PC-3 (cell line): ENCODE measurements at regions not wholly inside any gene's neighbourhood (a gene's known extent, or its start where the extent isn't known, plus 50 kb on each side); places are given as distances from the start of the nearest gene placed in this dataset.

ENCODE experiments used
- ATAC-seq: fragments of 200-7000 bp; cut with Tn5 transposase; 2 replicates; pipeline ENCODE4 v1.9.1; 2020; ENCODE audit warnings: mild to moderate bottlenecking, moderate library complexity
- BruUV-seq: library from RNA; stranded (reverse); fragments of 400-500 nt; replicated peaks from 2 replicates; lab custom pipeline; 2021; lab: Mats Ljungman, UMichigan
- CTCF ChIA-PET: fragments of 300-600 bp; sonication (Branson Sonifier 250); formaldehyde crosslinking; loops from one replicate; lab custom pipeline; 2022; ENCODE audit warnings: antibody characterized with exemption; lab: Charles Lee
- POLR2A ChIA-PET: fragments of 300-600 bp; sonication (Branson Sonifier 250); formaldehyde crosslinking; loops from one replicate; lab custom pipeline; 2022; ENCODE audit warnings: antibody characterized with exemption; ENCODE audit not compliant: unreplicated experiment; lab: Charles Lee
- DNase-seq: peaks from one replicate; pipeline ENCODE4 v3.0.0-alpha.2; 2015
- H2AFZ ChIP-seq: fragments of 300-600 bp; sonication (generic); 2 replicates; pipeline ENCODE4 v1.6.0; 2016; ENCODE audit warnings: antibody characterized with exemption, low read length
- H3F3A ChIP-seq: fragments of 300-600 bp; sonication (generic); one replicate; pipeline ENCODE4 v1.6.0; 2017; ENCODE audit warnings: antibody characterized with exemption, low read length, control low read depth, mild to moderate bottlenecking; ENCODE audit not compliant: unreplicated experiment
- H3K27ac ChIP-seq: fragments of 300-600 bp; sonication (generic); 2 replicates; pipeline ENCODE4 v1.5.1; 2016; ENCODE audit warnings: mild to moderate bottlenecking, low read length
- H3K27me3 ChIP-seq: fragments of 300-600 bp; sonication (generic); 2 replicates; pipeline ENCODE4 v1.6.1; 2016; ENCODE audit warnings: low read length, mixed read lengths
- H3K36me3 ChIP-seq: fragments of 300-600 bp; sonication (generic); 2 replicates; pipeline ENCODE4 v1.6.1; 2016; ENCODE audit warnings: low read depth, mixed run types, low read length, mixed read lengths
- H3K4me1 ChIP-seq: fragments of 300-600 bp; sonication (generic); 2 replicates; pipeline ENCODE4 v1.5.1; 2016; ENCODE audit warnings: low read length; ENCODE audit not compliant: insufficient read depth
- H3K4me2 ChIP-seq: fragments of 300-600 bp; sonication (generic); 2 replicates; pipeline ENCODE4 v1.6.0; 2016; ENCODE audit warnings: low read length
- H3K4me3 ChIP-seq: fragments of 300-600 bp; sonication (generic); 2 replicates; pipeline ENCODE4 v1.5.1; 2016; ENCODE audit warnings: mild to moderate bottlenecking, low read length, mixed read lengths
- H3K79me2 ChIP-seq: fragments of 300-600 bp; sonication (generic); 2 replicates; pipeline ENCODE4 v1.6.1; 2017; ENCODE audit warnings: low read length, mixed read lengths
- H3K9ac ChIP-seq: fragments of 300-600 bp; sonication (generic); 2 replicates; pipeline ENCODE4 v1.6.0; 2016; ENCODE audit warnings: mild to moderate bottlenecking, low read length
- H3K9me2 ChIP-seq: fragments of 300-600 bp; sonication (generic); replicated peaks from 2 replicates; pipeline ENCODE4 v1.6.1; 2016; ENCODE audit warnings: mixed run types, low read length, mixed read lengths
- H3K9me3 ChIP-seq: fragments of 300-600 bp; sonication (generic); 2 replicates; pipeline ENCODE4 v1.6.1; 2016; ENCODE audit warnings: low read length, mixed read lengths
- H4K20me1 ChIP-seq: fragments of 300-600 bp; sonication (generic); 2 replicates; pipeline ENCODE4 v1.6.1; 2016; ENCODE audit warnings: low read length, mixed read lengths
- EZH2 ChIP-seq: fragments of 300-600 bp; sonication (generic); IDR thresholded peaks from one replicate; pipeline ENCODE4 v1.6.1; 2017; ENCODE audit warnings: antibody characterized with exemption, mild to moderate bottlenecking, low read length; ENCODE audit not compliant: unreplicated experiment
- EZH2phosphoT487 ChIP-seq: fragments of 300-600 bp; sonication (generic); IDR thresholded peaks from 2 replicates; pipeline ENCODE4 v1.6.1; 2018; ENCODE audit warnings: mild to moderate bottlenecking, antibody characterized with exemption, low read length, borderline replicate concordance
- intact Hi-C: fragments of 100-400 bp; cut with micrococcal nuclease; formaldehyde crosslinking; loops from 2 replicates; pipeline ENCODE4 v1.9.0; 2023
- TF ChIP-seq, protein P1 (sequence below): fragments of 300-600 bp; sonication (generic); conservative IDR thresholded peaks from 2 replicates; pipeline ENCODE4 v1.5.1; 2017; ENCODE audit warnings: antibody characterized with exemption, low read depth, mild to moderate bottlenecking, low read length

GRCh38 chr3:18295171-18295920 lies 129.8 kb downstream of the SATB1 start:
- TF ChIP-seq EZH2 (no peak), EZH2phosphoT487 (no peak)
- TF ChIP-seq, protein P1, sequence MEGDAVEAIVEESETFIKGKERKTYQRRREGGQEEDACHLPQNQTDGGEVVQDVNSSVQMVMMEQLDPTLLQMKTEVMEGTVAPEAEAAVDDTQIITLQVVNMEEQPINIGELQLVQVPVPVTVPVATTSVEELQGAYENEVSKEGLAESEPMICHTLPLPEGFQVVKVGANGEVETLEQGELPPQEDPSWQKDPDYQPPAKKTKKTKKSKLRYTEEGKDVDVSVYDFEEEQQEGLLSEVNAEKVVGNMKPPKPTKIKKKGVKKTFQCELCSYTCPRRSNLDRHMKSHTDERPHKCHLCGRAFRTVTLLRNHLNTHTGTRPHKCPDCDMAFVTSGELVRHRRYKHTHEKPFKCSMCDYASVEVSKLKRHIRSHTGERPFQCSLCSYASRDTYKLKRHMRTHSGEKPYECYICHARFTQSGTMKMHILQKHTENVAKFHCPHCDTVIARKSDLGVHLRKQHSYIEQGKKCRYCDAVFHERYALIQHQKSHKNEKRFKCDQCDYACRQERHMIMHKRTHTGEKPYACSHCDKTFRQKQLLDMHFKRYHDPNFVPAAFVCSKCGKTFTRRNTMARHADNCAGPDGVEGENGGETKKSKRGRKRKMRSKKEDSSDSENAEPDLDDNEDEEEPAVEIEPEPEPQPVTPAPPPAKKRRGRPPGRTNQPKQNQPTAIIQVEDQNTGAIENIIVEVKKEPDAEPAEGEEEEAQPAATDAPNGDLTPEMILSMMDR = peak; percentile 96
- POLR2A ChIA-PET = interaction anchor here (0.6 kb wide), 1 partner anchor 401 kb away, joined by 6 read pairs; no protein-coding TSS in a partner anchor
- Histone ChIP-seq H3F3A (no peaks in the 10 kb centered on the region), H4K20me1 (no peaks in the 10 kb centered on the region), H3K9me2 (no peaks in the 10 kb centered on the region), H3K27ac (peak overlapping the region; percentile 31), H3K9ac (no peak overlapping the region), H3K4me2 (peak overlapping the region; percentile 35), H2AFZ (peak overlapping the region; percentile 72), H3K79me2 (no peaks in the 10 kb centered on the region), H3K27me3 (no peaks in the 10 kb centered on the region), H3K4me3 (no peak overlapping the region), H3K9me3 (peaks cover 14% of the 10 kb centered on the region; the same call in 1 of the 2 replicates), H3K4me1 (peaks cover 10% of the 10 kb centered on the region), H3K36me3 (0 out of 2 replicates have a peak, but pooled peaks cover 3% of the 10 kb centered on the region)
- intact Hi-C loops = loop anchor here (1.0 to 5.0 kb wide), 8 partner anchors 92 to 690 kb away; no protein-coding TSS in a partner anchor
- CTCF ChIA-PET = interaction anchor here (0.5 to 1.0 kb wide), 6 partner anchors 195 to 624 kb away, joined by 3 to 7 read pairs (median 3); no protein-coding TSS in a partner anchor
- ATAC-seq = peak; percentile 100
- DNase-seq = peak; percentile 97
- BruUV-seq = no TSS peak

GRCh38 chr3:18290157-18290556 lies 135.0 kb downstream of the SATB1 start:
- DNase-seq (no peak), ATAC-seq (no peak)
- no TSS peak for BruUV-seq
- ChIA-PET POLR2A (no interaction called here), CTCF (no interaction called here)
- no peaks in the 10 kb centered on the region for H3K79me2 ChIP-seq
- no peak overlapping the region for H3K4me3 ChIP-seq
- H3K4me1 ChIP-seq = peaks cover 10% of the 10 kb centered on the region
- H2AFZ ChIP-seq = no peak overlapping the region
- H3K9me2 ChIP-seq = no peaks in the 10 kb centered on the region
- no peaks in the 10 kb centered on the region for H3K36me3 ChIP-seq
- H3K9me3 ChIP-seq = no peaks in the 10 kb centered on the region
- no peak overlapping the region for H3K4me2 ChIP-seq
- TF ChIP-seq EZH2 (no peak), EZH2phosphoT487 (no peak)
- TF ChIP-seq, protein P1 = no peak
- no peaks in the 10 kb centered on the region for H3K27me3 ChIP-seq
- no peaks in the 10 kb centered on the region for H4K20me1 ChIP-seq
- no peaks in the 10 kb centered on the region for H3F3A ChIP-seq
- intact Hi-C loops = no loop called here
- no peak overlapping the region for H3K27ac ChIP-seq
- H3K9ac ChIP-seq = no peak overlapping the region

DNA sequence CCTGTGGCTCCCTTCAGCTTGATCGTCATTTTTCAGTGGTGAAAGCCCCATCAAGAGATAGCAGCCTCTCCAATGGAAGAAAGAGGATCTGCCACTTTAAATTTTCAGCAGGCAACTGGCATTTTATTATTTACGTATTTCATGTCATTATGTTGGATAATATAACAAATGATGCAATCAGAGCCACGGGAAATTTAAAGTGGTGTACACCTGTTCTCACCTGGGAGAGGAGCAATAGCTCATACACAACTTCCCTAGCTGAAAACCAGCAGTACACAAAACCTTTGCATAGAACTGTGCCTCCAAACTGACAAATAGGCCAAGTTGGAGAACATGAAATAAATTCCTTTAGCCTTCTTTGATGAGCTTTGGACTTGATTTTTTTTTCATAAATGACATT lies 136.9 kb downstream of the SATB1 start:
- TF ChIP-seq EZH2 = no peak
- no peak for TF ChIP-seq EZH2phosphoT487
- TF ChIP-seq, protein P1 = no peak
- Histone ChIP-seq H3K9me3 (no peaks in the 10 kb centered on the region), H4K20me1 (no peaks in the 10 kb centered on the region), H3F3A (no peaks in the 10 kb centered on the region), H3K36me3 (no peaks in the 10 kb centered on the region), H3K79me2 (no peaks in the 10 kb centered on the region), H2AFZ (no peak overlapping the region), H3K9ac (no peak overlapping the region), H3K27ac (no peak overlapping the region), H3K4me1 (no peaks in the 10 kb centered on the region), H3K27me3 (no peaks in the 10 kb centered on the region), H3K9me2 (no peaks in the 10 kb centered on the region), H3K4me2 (no peak overlapping the region), H3K4me3 (no peak overlapping the region)
- CTCF ChIA-PET = no interaction called here
- intact Hi-C loops = no loop called here
- DNase-seq = no peak
- no peak for ATAC-seq
- BruUV-seq = no TSS peak
- POLR2A ChIA-PET = no interaction called here
